Progenitor cell of endocrine pancreas (in vitro differentiated cells): ENCODE measurements at regions not wholly inside any gene's neighbourhood (a gene's known extent, or its start where the extent isn't known, plus 50 kb on each side); places are given as distances from the start of the nearest gene placed in this dataset.

Source experiments
- DNase-seq: peaks from one replicate; pipeline ENCODE4 v3.0.0; 2021; ENCODE audit warnings: low spot score; ENCODE audit not compliant: unreplicated experiment
- H3K27ac Mint-ChIP-seq: 2 replicates; pipeline ENCODE4 v1.8.0; 2021; ENCODE audit warnings: mild to moderate bottlenecking, moderate library complexity, mixed read lengths
- H3K27me3 Mint-ChIP-seq: 2 replicates; pipeline ENCODE4 v1.8.0; 2021; ENCODE audit warnings: mixed read lengths
- H3K36me3 Mint-ChIP-seq: 2 replicates; pipeline ENCODE4 v1.8.0; 2022; ENCODE audit warnings: mixed read lengths; ENCODE audit not compliant: insufficient read depth
- H3K4me1 Mint-ChIP-seq: 2 replicates; pipeline ENCODE4 v1.8.0; 2021; ENCODE audit warnings: low read depth, mixed read lengths
- H3K4me3 Mint-ChIP-seq: 2 replicates; pipeline ENCODE4 v1.8.0; 2021; ENCODE audit warnings: low read depth, mild to moderate bottlenecking, moderate library complexity, mixed read lengths
- H3K9me3 Mint-ChIP-seq: 2 replicates; pipeline ENCODE4 v1.8.0; 2021; ENCODE audit warnings: low read depth, mixed read lengths
- TF ChIP-seq, protein P1 (sequence below): fragments of 200-600 bp; sonication (generic); IDR thresholded peaks from one replicate; pipeline ENCODE4 v1.5.0; 2021; ENCODE audit warnings: antibody characterized with exemption, mild to moderate bottlenecking; ENCODE audit not compliant: unreplicated experiment

GRCh38 chr7:106572394-106573124 lies 88.4 kb downstream of the CCDC71L start:
- Mint-ChIP-seq H3K27me3 (peaks cover 14% of the 10 kb centered on the region), H3K4me3 (no peak overlapping the region), H3K4me1 (peaks cover 14% of the 10 kb centered on the region), H3K27ac (no peak overlapping the region), H3K36me3 (no peaks in the 10 kb centered on the region), H3K9me3 (no peaks in the 10 kb centered on the region)
- TF ChIP-seq, protein P1, sequence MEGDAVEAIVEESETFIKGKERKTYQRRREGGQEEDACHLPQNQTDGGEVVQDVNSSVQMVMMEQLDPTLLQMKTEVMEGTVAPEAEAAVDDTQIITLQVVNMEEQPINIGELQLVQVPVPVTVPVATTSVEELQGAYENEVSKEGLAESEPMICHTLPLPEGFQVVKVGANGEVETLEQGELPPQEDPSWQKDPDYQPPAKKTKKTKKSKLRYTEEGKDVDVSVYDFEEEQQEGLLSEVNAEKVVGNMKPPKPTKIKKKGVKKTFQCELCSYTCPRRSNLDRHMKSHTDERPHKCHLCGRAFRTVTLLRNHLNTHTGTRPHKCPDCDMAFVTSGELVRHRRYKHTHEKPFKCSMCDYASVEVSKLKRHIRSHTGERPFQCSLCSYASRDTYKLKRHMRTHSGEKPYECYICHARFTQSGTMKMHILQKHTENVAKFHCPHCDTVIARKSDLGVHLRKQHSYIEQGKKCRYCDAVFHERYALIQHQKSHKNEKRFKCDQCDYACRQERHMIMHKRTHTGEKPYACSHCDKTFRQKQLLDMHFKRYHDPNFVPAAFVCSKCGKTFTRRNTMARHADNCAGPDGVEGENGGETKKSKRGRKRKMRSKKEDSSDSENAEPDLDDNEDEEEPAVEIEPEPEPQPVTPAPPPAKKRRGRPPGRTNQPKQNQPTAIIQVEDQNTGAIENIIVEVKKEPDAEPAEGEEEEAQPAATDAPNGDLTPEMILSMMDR, result no peak
- no peak for DNase-seq

DNA sequence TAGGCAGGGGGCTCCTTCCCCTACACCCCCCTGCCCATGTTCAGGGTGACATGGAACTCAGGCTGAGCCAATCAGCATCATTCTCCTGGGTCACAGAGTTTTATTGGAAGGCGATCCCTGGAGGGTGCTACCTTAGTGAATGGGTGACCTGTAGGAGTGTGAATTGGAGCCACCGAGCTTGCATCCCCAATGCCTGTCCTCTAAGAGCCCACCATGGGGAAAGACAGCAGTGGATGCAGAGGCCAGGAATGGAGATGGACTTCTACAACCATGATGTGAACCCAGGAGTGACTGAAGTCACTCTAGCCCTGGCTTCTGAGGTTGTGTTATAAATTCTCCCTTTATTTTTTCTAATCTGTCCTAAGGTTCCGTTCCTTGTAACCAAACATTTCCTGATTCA lies 89.4 kb downstream of the CCDC71L start:
- peaks cover 13% of the 10 kb centered on the region for H3K27me3 Mint-ChIP-seq
- H3K27ac Mint-ChIP-seq, result no peak overlapping the region
- TF ChIP-seq, protein P1, result no peak
- no peak overlapping the region for H3K4me3 Mint-ChIP-seq
- peaks cover 14% of the 10 kb centered on the region for H3K4me1 Mint-ChIP-seq
- H3K36me3 Mint-ChIP-seq, result no peaks in the 10 kb centered on the region
- no peak for DNase-seq
- no peaks in the 10 kb centered on the region for H3K9me3 Mint-ChIP-seq

DNA sequence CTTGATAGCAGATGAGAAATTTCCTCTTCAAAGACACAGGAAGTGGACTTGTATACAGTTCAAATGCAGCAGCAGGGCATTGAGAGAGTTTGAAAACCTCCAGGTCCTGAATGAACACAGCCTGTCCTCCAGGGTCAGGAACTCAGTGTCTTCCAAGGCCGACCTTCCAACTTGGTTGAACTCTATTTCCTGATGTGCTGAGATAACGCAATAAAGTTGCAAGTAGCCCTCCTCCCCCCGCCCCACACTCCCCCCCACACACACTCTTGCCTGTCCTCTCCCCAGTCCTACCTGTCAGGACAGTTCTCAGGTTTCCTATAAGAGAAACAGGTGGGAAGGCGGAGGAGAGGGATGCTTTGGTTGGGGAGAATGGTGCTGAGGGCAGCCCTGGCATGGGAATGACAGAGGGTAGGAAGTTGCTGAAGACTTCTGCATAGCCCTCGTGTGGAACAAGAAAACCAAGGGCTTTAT lies 90.0 kb downstream of the CCDC71L start:
- peaks cover 13% of the 10 kb centered on the region for H3K27me3 Mint-ChIP-seq
- no peaks in the 10 kb centered on the region for H3K36me3 Mint-ChIP-seq
- peak overlapping the region; percentile 26 for H3K27ac Mint-ChIP-seq
- no peak overlapping the region for H3K4me3 Mint-ChIP-seq
- no peaks in the 10 kb centered on the region for H3K9me3 Mint-ChIP-seq
- TF ChIP-seq, protein P1, result no peak
- peaks cover 14% of the 10 kb centered on the region for H3K4me1 Mint-ChIP-seq
- DNase-seq, result no peak

DNA sequence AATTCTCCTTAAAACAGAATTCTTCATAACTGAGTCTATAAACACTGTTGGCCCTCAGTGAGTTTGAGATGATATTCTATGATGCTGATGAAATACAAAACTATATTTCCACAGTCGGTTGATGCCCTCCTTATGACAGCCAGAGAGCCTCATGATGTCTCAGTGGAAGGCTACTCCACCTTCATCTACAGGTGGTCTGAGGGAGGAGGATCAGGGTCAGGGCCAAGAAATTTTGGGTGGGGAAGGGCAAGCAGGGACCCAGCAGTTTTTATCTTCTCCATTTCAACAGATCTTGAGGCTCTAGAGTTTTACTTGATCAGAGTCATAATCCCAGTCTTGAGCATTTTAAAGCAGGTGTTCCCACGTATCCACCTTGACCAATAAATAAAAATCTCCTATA lies 90.8 kb downstream of the CCDC71L start:
- TF ChIP-seq, protein P1, result no peak
- H3K4me1 Mint-ChIP-seq, result peaks cover 14% of the 10 kb centered on the region
- H3K27me3 Mint-ChIP-seq, result peaks cover 13% of the 10 kb centered on the region
- DNase-seq, result no peak
- no peaks in the 10 kb centered on the region for H3K36me3 Mint-ChIP-seq
- no peak overlapping the region for H3K4me3 Mint-ChIP-seq
- H3K9me3 Mint-ChIP-seq, result no peaks in the 10 kb centered on the region
- H3K27ac Mint-ChIP-seq, result no peak overlapping the region

DNA sequence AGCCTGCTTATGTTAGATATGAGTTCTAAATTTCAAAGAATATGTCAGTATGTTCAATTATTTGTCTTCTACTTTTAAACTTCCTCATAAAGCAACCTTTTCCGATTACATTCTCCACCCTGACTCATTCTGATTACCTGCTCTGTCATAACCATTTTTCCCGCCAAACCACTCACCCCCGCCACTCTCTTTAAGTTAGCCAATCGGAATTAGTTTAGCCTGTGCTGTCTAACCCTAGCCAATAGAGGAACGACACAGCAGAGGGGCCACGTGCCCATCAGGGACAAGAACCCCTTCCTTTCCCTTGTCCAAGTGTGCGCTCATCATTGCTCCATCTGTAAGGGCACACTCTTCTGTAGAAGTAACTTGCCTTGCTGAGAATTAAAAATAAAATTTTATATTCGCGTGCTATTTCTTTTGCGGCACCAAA lies 91.4 kb downstream of the CCDC71L start:
- Mint-ChIP-seq H3K36me3 (no peaks in the 10 kb centered on the region), H3K9me3 (no peaks in the 10 kb centered on the region), H3K27me3 (peaks cover 10% of the 10 kb centered on the region), H3K4me3 (no peak overlapping the region), H3K4me1 (peaks cover 14% of the 10 kb centered on the region), H3K27ac (peak overlapping the region; percentile 97)
- TF ChIP-seq, protein P1, result no peak
- no peak for DNase-seq
